CD4-positive, alpha-beta T cell treated with Interleukin-6 at 100 ng/mL for 8 hours (primary cell): ENCODE measurements at regions not wholly inside any gene's neighbourhood (a gene's known extent, or its start where the extent isn't known, plus 50 kb on each side); places are given as distances from the start of the nearest gene placed in this dataset.
A peak's percentile ranks its signal among the peaks of the same experiment; 100 is the strongest.
"Not testable (repeated sequence)": the region's sequence is repeated elsewhere in the genome, so short reads cannot be mapped to it uniquely, and the experiment has no call there.

Experiments used
- DNase-seq: peaks from one replicate; pipeline ENCODE4 v3.0.0-alpha.2; 2020; ENCODE audit warnings: mixed read lengths, low spot score

DNA sequence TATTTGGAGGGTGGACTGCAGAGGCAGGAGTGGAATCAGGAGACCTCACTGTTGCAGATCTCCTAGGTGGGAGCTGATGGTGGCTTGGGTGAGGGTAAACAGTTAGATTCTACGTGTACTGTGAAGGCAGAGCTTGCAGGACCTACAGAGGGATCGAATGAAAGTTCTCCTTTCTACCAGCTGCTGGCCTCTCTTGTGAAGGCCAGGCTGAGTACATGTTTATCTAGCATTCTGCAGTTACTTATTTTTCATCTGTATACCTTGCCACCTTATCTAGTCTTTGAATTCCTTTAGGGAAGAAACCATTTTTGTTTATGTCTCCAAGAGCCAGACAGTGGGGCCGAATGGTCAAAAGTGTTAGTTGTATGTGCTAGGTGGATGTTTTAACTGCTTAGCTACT is 57.6 kb downstream of the PTTG1 start:
- DNase-seq = no peak

- DNase-seq = no peak
These were observed 58.3 kb downstream of the PTTG1 start for GRCh38 chr5:160479926-160480325.

DNA sequence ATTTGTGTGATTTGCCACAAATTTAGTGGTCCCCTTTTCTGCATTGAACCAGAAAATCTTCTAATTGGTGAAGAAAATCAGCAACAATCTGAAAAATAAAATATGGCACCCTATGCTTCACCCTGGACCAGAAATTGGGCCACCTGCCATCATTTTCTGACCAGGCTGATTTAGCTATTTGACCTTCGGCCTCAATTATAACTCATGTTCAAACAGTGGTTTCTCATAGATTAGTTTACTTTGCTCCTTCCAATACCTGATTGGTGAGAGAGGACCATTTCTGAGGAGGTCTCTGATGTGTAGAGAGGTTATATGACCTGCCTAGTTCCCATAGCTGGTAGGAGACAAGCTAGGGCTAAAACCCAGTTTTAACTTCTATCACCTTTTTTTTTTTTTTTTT is 59.0 kb downstream of the PTTG1 start:
- DNase-seq = no peak

- no peak for DNase-seq
These were observed 63.0 kb downstream of the PTTG1 start for GRCh38 chr5:160484678-160485077.

DNA sequence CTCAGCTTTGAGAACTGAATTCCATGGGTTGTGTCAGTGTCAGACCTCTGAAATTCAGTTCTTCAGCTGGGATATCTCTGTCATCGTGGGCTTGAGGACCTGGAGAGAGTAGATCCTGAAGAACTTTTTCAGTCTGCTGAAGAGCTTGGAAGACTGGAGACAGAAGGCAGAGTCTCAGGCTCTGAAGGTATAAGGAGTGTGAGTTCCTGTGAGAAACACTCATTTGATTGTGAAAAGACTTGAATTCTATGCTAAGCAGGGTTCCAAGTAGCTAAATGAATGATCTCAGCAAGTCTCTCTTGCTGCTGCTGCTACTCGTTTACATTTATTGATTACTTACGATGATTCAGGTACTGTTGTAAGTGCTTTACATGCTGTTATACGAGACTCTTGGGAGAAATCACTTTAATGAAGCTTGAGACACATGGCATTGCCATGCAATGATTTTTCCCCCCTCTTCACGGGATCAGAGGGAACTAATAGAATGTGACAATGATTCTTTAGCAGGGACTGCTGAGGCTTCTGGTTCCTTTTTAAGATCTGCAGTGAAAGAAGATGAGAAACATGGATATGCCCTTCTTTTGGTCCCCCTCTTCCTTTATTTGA is 63.8 kb downstream of the PTTG1 start:
- DNase-seq = no peak

- peak; percentile 48 for DNase-seq
These were observed 64.9 kb downstream of the PTTG1 start for GRCh38 chr5:160486573-160486972.

DNA sequence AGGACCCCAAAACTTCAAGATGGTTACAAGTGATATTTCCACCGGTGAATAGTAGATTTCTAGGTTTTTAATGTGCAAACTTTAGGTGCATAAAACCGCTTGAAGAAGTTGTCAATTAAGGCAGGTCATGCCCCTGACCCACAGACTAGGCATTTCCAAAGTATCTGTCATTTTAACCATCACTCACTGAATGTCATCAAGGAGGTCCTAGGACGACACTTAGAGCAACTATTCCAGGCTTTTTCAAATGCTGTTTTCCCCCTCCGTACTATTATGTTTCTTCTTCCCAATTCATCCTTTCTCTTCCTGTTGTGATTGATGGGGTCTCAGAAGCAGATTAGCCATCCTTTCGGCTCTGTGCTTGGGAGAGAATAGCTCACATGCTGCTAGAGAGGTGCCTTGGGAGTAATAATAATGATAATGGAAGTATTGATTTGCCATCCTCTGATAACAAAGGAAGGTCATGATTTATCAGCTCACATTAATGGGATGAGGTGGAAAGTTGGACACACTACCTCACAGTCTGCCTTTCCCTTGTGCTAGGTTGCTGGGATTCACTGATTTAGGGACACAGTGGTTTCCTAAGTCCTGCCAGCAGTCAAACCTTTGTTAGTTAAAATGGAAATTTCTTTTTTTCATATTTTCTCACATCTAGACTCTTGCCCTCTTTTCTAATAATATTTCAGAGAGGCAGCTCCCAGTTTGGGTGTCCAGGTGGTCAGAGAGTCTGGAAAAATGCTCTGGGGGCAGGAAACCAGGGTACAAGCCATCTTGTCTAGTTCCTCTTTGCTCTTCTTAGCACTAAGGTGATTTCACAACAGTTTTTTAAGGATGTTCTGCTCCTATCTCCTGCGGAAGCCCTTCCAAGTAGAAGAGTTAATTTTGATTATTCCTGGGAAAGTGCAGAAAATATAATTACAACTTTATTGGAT is 67.0 kb downstream of the PTTG1 start:
- DNase-seq = no peak

- DNase-seq = no peak
These were observed 69.8 kb downstream of the PTTG1 start for GRCh38 chr5:160491438-160491837.

- DNase-seq = no peak
These were observed 70.9 kb downstream of the PTTG1 start for GRCh38 chr5:160492565-160492964.

DNA sequence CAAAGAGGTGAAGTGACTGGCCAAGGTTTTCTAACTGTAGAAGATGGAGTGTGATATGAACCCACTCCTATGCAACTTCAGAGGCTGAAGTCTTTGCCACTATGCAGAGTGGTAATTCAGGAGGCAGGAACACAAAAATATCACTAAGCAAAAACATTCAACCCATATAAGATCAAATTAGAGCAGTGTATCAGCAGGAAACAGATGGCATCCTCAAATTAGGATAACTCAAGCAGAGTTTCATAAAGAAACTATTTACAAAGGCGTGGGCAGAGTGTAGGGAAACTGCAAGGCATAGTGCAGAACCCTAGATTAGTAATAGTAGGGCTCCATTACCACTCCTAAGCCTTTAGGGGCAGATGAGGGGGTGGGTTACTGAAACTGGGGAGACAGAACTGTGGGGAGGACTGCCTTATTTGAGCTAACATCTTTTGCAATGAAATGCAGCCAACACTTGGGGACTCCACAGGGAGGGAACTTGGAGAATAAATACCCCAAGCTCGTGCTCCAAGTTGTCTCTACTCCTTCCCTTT is 72.2 kb downstream of the PTTG1 start:
- no peak for DNase-seq

GRCh38 chr5:160494451-160494850 is 72.8 kb downstream of the PTTG1 start:
- DNase-seq = no peak

- no peak for DNase-seq
These were observed 74.7 kb downstream of the PTTG1 start for GRCh38 chr5:160496334-160496733.

DNA sequence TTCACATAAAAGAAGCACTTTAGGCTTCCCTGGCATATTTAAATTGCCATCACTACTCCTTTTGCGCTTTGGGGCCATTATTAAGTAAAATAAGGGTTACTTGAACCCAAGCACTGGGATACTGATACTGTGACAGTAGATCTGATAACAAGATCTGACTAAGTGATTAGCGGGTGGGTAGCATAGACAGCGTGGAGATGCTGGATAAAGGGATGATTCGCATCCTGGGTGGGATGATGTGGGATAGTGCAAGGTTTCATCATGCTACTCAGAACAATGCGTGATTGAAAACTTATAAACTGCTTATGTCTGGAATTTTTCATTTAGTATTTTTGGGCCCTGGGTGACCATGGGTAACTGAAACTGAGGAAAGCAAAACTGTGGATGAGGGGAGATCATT is 75.1 kb downstream of the PTTG1 start:
- no peak for DNase-seq

DNA sequence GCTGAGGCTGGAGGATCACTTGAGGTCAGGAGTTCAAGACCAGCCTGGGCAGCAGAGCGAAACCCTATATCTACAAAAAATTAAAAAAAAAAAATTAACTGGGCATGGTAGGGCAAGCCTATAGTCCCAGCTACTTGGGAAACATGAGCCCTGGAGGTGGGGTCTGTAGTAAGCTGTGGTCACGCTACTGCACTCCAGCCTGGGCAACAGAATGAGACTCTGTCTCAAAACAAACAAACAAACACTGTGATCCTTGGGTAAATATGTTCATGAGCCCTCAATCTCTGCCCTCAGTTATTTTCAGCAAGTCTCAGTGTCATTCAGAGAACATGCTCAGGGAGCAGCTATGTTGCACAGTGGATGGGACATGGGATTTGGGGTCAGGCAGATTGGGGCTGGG is 76.2 kb downstream of the PTTG1 start:
- no peak for DNase-seq

- DNase-seq = not testable (repeated sequence)
These were observed 76.9 kb downstream of the PTTG1 start for GRCh38 chr5:160498441-160499043.

DNA sequence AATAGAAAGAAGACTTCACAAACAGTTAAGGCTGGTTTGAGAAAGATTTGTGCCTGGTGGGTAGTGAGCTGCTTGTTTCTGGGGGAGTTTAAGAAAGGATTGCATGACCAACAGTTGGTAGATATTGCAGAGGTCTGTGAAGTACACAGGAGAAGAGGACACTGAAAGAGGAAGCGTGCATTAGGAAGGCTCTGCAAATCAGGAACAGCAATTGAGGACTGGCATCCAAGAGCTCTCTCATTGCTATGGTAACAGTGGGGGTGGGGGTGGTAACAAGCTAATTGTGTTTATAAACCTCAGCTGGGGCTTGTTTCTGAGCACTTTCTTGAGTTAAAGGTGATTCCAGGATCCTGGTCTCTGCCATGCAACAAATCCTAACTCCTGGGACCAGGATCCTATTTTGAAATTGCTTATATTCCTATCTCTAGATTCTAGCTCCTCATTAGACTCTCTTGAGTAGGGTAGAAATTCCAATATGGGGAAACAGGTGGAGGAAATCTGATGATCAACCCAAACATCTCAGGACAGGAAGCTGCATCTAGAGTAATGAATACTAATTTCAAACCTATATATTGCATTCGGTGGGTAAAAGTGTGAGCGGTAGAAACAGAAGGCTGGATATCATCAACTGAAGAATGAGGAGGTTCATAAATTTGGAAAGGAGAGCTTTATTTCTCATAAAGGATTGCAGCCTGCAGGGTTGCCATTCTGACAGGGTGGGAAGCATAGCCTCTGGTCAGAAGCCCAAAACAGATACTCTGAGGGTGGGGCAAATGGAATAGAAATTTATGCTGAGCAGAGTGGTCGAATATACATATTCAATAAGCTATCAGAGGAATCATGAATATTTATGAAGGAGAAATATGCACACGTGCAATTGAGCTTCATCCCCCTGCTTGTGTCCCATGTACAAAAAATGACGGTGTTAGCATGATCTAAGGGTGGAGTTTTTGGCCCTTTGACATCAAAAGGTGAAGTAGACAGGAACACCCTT is 79.4 kb downstream of the PTTG1 start:
- no peak for DNase-seq

DNA sequence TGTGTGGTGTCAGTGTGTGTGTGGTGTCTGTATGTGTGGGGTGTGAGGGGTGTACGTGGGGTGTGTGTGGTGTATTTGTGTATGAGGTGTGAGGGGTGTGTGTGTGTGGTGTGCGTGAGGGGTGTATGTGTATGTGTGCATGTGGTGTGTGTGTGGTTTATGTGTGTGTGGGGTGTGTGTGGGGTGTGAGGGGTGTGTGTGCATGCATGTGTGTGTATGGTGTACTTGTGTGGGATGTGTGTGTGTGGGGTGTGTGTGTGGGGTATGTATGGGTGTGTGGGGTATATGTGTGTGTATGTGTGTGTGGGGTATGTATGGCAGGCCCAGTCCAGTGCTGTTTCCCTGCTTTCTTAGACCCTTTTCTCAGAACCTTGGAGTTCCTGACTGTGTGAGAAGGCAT is 83.3 kb downstream of the PTTG1 start:
- no peak for DNase-seq

DNA sequence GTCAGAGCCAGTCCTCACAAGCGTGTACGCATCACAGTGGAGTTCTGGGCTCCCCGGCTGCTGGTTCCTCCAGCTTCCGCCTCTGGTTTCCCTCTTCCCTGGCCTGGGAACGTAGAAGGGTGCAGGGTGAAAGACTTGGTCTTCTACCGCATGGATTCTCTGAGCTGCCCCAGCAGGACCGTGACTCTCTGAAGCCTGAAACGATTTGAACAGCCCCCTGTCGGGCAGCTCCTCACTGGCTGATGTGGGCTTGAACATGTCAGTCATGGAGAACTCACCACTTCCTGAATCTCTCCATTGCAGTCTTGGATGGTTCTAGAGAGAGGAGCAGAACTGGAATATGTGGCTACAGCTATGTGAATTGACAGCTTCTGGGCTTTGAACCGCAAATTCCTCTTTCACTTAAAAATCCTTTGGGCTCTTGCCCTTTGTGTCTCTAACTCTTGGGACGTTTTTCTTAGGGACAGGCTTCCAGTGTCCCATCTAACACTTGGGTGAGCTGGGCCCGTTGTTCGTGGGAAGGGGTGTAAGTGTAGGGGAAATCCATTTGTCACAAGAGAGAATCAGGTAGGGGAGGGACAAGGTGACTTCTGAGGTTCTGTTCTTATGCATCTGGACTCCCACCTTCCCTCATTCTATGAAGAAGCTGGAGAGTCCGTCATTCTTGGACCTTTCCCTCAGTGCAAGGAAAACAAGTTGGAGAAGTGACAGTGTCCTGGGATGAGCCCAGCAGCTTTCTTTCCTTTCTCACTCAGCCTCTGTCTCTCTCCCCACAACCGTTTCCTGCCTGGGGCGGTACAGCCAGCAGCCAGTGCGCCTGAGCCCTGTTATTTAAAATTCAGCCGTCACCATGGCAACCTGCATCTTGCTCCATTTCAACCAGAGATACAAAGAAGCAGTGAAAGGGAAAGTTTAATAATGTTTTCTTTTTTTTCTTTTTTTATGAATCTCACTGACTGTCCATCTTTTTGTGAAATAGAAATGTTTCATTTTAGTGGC is 84.7 kb downstream of the PTTG1 start:
- DNase-seq = peak; percentile 78

DNA sequence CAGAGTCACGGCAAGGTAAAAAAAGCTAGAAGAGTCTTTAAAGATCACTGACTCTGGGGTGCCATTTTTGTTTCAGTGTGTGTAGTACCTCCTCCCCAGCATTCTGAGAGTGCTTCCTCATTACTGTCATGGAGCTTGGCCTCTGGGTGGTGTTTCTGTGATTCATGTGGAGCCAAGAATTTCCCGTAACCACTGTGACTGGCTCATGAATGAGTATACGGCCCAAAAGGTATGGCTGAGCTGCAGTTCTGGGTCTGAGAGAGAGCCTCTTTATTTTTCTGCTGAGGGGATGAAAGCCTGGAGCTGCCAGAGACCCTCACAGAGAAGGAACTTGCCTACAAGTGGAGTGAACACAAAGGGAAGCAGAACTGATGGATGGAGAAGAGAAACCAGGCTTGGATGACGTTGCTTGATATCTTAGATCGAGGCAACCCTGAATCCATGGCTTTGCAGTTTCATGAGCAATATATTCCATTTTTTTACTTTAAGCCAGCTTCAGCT is 85.6 kb downstream of the PTTG1 start:
- no peak for DNase-seq

DNA sequence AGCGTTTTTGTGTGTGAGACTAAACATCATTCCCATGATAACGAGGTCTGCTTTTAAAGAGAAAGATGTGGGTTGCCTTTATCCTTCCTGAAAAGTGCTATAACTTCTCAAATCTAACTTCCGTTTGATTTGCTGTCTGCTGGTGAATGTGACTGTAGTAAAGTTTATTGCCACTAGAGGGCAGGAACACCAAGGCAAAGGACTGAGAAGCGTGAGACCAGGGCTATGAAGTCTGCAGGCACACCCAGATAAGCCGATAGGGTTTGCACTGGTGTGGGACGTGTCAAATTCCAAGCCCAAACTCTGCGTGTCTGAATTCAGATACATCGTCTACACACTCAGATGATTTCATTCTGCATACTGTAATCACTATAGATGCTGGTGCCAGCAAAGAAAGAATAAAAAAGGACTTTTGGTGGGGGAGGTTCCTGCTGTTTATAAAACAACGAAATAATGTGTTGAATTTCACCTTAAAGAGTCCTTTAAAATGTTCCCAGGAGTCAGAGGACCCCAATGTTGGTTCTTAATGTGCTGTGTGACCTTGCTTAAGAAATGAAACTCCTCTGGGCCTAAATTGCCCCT is 87.2 kb downstream of the PTTG1 start:
- DNase-seq = peak; percentile 83
